ENCODE measurements at regions not wholly inside any gene's neighbourhood (a gene's known extent, or its start where the extent isn't known, plus 50 kb on each side); places are given as distances from the start of the nearest gene placed in this dataset.

- DNase-seq (ENCODE audit: low spot score): no peak
- Histone ChIP-seq H3K27ac (no peak overlapping the region), H3K4me3 (no peak overlapping the region)
- no peak for TF ChIP-seq CTCF (IDR thresholded peaks at IDR 0.05)
Observed at GRCh38 chr6:139944976-139945375, 570.5 kb upstream of the CITED2 start.

- DNase-seq (ENCODE audit: low spot score): no peak
- Histone ChIP-seq H3K4me3 (no peak overlapping the region), H3K27ac (peak overlapping the region in 1 of 2 donors; percentile 48)
- TF ChIP-seq CTCF (IDR thresholded peaks at IDR 0.05): no peak
Observed at GRCh38 chr6:139944131-139944530, 569.7 kb upstream of the CITED2 start.

- no peak for TF ChIP-seq CTCF (IDR thresholded peaks at IDR 0.05)
- Histone ChIP-seq H3K27ac (peak overlapping the region in 1 of 2 donors; percentile 48), H3K4me3 (no peak overlapping the region)
- DNase-seq (ENCODE audit: low spot score): no peak
Observed at GRCh38 chr6:139943391-139943790, 568.9 kb upstream of the CITED2 start.

- H3K27ac ChIP-seq: no peak overlapping the region
- no peak for TF ChIP-seq CTCF (IDR thresholded peaks at IDR 0.05)
- H3K4me3 ChIP-seq: no peak overlapping the region
- no peak for DNase-seq (ENCODE audit: low spot score)
Observed at GRCh38 chr6:139942331-139942730, 567.9 kb upstream of the CITED2 start.

GRCh38 chr6:139941826-139942225 lies 567.4 kb upstream of the CITED2 start:
- Histone ChIP-seq H3K4me3 (no peak overlapping the region), H3K27ac (no peak overlapping the region)
- TF ChIP-seq CTCF (IDR thresholded peaks at IDR 0.05): no peak
- no peak for DNase-seq (ENCODE audit: low spot score)

GRCh38 chr6:139940741-139941729 lies 566.6 kb upstream of the CITED2 start:
- no peak for DNase-seq (ENCODE audit: low spot score)
- Histone ChIP-seq H3K27ac (peak overlapping the region in 1 of 2 donors; percentile 50), H3K4me3 (peak overlapping the region; percentile 44)
- TF ChIP-seq CTCF (IDR thresholded peaks at IDR 0.05): no peak

Data from coronary artery (tissue), 2 donors.